BE2C (cell line): ENCODE measurements at regions not wholly inside any gene's neighbourhood (a gene's known extent, or its start where the extent isn't known, plus 50 kb on each side); places are given as distances from the start of the nearest gene placed in this dataset.

Source experiments
- DNase-seq: peaks from one replicate; pipeline ENCODE4 v3.0.0-alpha.2; 2020
- H3K27me3 ChIP-seq: fragments of 250-450 bp; sonication (Bioruptor Pico); 2 replicates; pipeline ENCODE4 v1.5.1; 2020; ENCODE audit warnings: mild to moderate bottlenecking
- H3K36me3 ChIP-seq: fragments of 250-450 bp; sonication (Bioruptor Pico); 2 replicates; pipeline ENCODE4 v1.5.1; 2020; ENCODE audit warnings: mild to moderate bottlenecking
- H3K4me1 ChIP-seq: fragments of 250-450 bp; sonication (Bioruptor Pico); 2 replicates; pipeline ENCODE4 v1.5.1; 2020
- H3K4me3 ChIP-seq: 2 replicates; pipeline ENCODE4 v1.5.1; 2011; ENCODE audit warnings: low read depth, low read length
- H3K9me3 ChIP-seq: fragments of 250-450 bp; sonication (Bioruptor Pico); 2 replicates; pipeline ENCODE4 v1.5.1; 2020
- TF ChIP-seq, protein P1 (sequence below): IDR thresholded peaks from 2 replicates; pipeline ENCODE4 v1.5.1; 2012; ENCODE audit warnings: mild to moderate bottlenecking, low read depth, low read length

DNA sequence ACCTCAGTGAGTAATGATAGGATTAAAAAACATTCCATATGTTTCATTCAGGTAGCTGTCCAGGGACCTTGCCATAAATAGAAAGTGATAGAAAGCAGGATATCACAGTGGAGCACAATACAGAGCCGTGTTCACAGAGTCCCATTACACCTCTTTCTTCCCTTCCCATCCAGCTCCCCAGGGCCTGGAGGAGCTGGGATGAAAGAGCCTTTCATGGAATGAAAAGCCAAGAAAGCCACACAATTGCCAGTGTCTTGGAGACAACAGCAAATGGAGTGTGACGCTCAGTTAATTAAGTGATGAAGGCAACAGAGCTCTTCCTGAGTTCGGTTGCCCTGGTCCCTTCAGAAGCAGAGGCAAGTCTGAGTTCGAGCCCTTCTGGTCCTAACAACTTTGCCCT, 387.3 kb upstream of the PLXNA2 start:
- Histone ChIP-seq H3K4me1 (peaks cover 7% of the 10 kb centered on the region; the same call in 1 of the 2 replicates), H3K9me3 (no peaks in the 10 kb centered on the region), H3K36me3 (no peaks in the 10 kb centered on the region), H3K27me3 (no peaks in the 10 kb centered on the region), H3K4me3 (no peak overlapping the region)
- TF ChIP-seq, protein P1, sequence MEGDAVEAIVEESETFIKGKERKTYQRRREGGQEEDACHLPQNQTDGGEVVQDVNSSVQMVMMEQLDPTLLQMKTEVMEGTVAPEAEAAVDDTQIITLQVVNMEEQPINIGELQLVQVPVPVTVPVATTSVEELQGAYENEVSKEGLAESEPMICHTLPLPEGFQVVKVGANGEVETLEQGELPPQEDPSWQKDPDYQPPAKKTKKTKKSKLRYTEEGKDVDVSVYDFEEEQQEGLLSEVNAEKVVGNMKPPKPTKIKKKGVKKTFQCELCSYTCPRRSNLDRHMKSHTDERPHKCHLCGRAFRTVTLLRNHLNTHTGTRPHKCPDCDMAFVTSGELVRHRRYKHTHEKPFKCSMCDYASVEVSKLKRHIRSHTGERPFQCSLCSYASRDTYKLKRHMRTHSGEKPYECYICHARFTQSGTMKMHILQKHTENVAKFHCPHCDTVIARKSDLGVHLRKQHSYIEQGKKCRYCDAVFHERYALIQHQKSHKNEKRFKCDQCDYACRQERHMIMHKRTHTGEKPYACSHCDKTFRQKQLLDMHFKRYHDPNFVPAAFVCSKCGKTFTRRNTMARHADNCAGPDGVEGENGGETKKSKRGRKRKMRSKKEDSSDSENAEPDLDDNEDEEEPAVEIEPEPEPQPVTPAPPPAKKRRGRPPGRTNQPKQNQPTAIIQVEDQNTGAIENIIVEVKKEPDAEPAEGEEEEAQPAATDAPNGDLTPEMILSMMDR = no peak
- no peak for DNase-seq

DNA sequence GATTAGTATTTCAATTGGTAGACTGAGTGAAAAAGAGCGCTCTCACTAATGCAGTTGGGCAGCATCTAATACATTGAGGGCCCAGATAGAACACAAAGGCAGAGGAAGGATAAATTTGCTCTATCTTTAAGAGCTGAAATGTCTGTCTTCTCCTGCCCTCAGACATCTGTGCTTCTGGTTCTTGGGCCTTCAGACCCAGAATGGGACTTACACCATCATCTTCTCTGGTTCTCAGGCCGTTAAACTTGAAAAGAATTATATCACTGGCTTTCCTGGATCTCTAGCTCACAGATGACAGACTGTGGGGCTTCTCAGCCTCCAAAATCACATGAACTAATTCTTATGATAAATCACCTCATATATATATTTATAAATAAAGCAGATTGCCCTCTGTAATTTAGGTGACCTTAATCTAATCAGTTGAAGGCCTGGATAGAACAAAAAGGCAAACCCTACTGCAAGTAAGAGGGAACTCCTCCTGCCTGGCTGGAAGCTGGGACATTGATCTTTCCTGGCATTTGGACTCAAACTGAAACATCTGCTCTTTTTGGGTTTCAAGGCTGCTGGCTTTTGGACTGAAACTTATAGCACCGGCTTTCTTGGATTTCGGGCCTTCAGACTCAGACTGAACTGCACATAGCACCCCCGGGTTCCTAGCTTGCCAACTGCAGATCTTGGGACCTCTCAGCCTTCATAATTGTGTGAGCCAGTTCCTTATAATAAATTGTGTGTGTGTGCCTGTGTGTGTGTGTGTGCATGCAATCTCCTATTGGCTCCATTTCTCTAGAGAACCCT, 390.4 kb upstream of the PLXNA2 start:
- Histone ChIP-seq H3K9me3 (no peaks in the 10 kb centered on the region), H3K36me3 (no peaks in the 10 kb centered on the region), H3K27me3 (no peaks in the 10 kb centered on the region), H3K4me3 (no peak overlapping the region), H3K4me1 (peaks cover 7% of the 10 kb centered on the region; the same call in 1 of the 2 replicates)
- no peak for DNase-seq
- TF ChIP-seq, protein P1 = no peak

DNA sequence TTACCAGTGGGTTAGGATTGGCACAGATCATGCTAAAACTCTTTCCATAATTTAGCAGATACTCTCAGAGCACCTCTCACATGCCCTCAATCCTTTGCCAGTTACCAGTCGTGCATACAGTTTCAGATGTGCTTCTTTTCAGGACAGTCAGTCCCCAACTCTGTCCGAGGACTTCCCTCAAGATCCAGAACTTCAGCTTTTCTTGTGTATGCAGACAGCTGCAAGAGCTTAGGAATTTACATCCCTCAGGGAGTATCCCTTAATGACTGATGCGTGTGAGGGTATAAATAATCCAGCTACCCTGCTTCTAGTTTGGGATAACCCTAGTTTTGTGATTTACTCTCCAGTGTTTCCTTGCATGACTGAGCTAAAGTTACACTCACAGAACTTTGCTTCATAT, 393.0 kb upstream of the PLXNA2 start:
- no peaks in the 10 kb centered on the region for H3K36me3 ChIP-seq
- peaks cover 5% of the 10 kb centered on the region for H3K4me1 ChIP-seq
- DNase-seq = no peak
- no peak overlapping the region for H3K4me3 ChIP-seq
- H3K27me3 ChIP-seq = no peaks in the 10 kb centered on the region
- no peaks in the 10 kb centered on the region for H3K9me3 ChIP-seq
- TF ChIP-seq, protein P1 = no peak

DNA sequence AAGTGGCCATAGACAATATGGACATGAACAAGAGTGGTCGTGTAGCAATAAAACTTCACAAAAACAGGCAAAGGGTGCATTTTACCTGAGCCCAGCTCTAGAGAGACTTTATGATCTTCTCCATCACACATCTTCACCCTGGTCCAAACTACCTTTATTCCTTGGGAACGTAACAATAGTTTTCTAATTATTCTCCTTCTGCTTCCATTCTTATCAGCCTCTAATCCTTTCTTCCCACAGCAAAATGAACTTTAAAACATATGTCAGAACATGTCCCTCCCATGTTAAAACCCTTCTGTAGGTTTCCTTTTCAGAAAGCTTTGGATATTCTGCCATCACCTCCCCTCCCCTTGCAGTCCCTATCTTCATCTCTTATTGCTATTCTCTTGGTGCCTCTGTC, 395.2 kb upstream of the PLXNA2 start:
- H3K36me3 ChIP-seq = no peaks in the 10 kb centered on the region
- H3K4me1 ChIP-seq = peaks cover 17% of the 10 kb centered on the region
- H3K27me3 ChIP-seq = no peaks in the 10 kb centered on the region
- no peaks in the 10 kb centered on the region for H3K9me3 ChIP-seq
- TF ChIP-seq, protein P1 = no peak
- no peak overlapping the region for H3K4me3 ChIP-seq
- no peak for DNase-seq

DNA sequence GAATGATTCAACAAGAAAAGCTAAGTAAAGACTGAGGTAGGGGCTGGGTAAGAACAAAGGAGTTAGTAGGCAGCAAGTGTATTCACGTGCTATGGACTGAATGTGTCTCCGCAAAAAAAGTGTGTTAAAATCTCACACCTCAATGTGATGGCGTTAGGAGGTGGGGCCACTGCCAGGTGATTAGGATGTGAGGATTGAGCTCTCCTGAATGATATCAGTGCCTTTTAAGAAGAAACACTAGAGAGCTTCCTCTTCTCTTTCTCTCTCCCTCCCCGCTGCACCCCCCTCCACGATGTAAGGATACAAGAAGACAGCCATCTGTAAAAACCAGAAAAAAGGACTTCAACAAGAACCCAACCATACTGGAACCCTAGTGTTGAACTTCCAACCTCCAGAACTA, 396.1 kb upstream of the PLXNA2 start:
- no peak for DNase-seq
- H3K9me3 ChIP-seq = no peaks in the 10 kb centered on the region
- no peaks in the 10 kb centered on the region for H3K27me3 ChIP-seq
- TF ChIP-seq, protein P1 = no peak
- H3K4me1 ChIP-seq = peaks cover 17% of the 10 kb centered on the region
- no peaks in the 10 kb centered on the region for H3K36me3 ChIP-seq
- H3K4me3 ChIP-seq = no peak overlapping the region

DNA sequence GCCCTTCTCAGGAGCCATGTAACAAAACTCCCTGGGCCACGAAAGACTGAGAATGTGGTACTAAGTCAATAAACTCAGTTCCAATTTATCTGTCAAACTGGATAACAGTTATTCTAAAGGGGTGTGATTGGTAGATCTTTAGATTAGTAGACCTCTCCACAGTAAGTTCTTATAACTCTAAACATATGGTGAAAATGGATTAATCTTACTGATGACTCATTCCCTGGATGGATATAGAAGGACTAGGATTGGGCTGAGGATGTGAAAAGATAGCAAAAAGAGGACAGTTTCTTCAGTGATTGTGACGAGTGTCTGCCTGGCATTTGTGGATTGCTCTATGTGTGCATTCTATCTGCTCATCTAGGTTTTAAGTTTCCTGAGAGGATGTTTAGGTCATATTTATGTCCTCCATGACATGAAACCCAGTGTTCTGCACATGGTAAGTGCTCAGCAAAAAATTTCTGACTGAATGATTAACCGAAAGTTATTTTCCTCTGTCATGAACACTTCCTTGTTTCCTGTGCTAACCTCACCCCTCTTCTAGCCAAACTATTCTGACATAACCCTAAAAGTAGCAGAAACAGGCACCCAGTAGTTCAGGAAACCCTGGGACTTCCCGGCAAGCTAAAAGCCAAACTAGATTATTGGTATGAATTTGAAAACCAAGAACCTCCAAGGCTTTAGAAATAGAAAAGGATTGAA, 397.5 kb upstream of the PLXNA2 start:
- no peaks in the 10 kb centered on the region for H3K36me3 ChIP-seq
- no peaks in the 10 kb centered on the region for H3K27me3 ChIP-seq
- peaks cover 17% of the 10 kb centered on the region for H3K4me1 ChIP-seq
- H3K9me3 ChIP-seq = no peaks in the 10 kb centered on the region
- H3K4me3 ChIP-seq = no peak overlapping the region
- DNase-seq = no peak
- TF ChIP-seq, protein P1 = no peak
